Body of pancreas (tissue), 4 donors: ENCODE measurements at regions not wholly inside any gene's neighbourhood (a gene's known extent, or its start where the extent isn't known, plus 50 kb on each side); places are given as distances from the start of the nearest gene placed in this dataset.

Source experiments
- POLR2A ChIP-seq, 3 donors: fragments of 450-650 bp; IDR thresholded peaks; one replicate each; pipeline ENCODE4 v1.6.1; 2016; ENCODE audit warnings: antibody characterized with exemption in 3 of 3, mild to moderate bottlenecking in 2 of 3
- TF ChIP-seq, protein P1 (sequence below), 7 experiments: fragments of 450-650 bp in 4 of 7; fragments of 200-600 bp in 3 of 7; sonication (generic) in 3 of 7; IDR thresholded peaks; one replicate each; pipeline ENCODE4 v1.5.1; 2016 to 2019; ENCODE audit warnings: antibody characterized with exemption in 7 of 7

GRCh38 chr16:86949116-86949515, 368.1 kb downstream of the C16orf95 start:
- TF ChIP-seq POLR2A (IDR thresholded peaks at IDR 0.05), result no peak
- TF ChIP-seq, protein P1, sequence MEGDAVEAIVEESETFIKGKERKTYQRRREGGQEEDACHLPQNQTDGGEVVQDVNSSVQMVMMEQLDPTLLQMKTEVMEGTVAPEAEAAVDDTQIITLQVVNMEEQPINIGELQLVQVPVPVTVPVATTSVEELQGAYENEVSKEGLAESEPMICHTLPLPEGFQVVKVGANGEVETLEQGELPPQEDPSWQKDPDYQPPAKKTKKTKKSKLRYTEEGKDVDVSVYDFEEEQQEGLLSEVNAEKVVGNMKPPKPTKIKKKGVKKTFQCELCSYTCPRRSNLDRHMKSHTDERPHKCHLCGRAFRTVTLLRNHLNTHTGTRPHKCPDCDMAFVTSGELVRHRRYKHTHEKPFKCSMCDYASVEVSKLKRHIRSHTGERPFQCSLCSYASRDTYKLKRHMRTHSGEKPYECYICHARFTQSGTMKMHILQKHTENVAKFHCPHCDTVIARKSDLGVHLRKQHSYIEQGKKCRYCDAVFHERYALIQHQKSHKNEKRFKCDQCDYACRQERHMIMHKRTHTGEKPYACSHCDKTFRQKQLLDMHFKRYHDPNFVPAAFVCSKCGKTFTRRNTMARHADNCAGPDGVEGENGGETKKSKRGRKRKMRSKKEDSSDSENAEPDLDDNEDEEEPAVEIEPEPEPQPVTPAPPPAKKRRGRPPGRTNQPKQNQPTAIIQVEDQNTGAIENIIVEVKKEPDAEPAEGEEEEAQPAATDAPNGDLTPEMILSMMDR (IDR thresholded peaks at IDR 0.05), result no peak
